GM21423 (cell line): ENCODE measurements at regions not wholly inside any gene's neighbourhood (a gene's known extent, or its start where the extent isn't known, plus 50 kb on each side); places are given as distances from the start of the nearest gene placed in this dataset.

Experiments used
- ATAC-seq: cut with Tn5 transposase; IDR thresholded peaks from one replicate; pipeline ENCODE4 v1.9.1; 2021; ENCODE audit warnings: mild to moderate bottlenecking, moderate library complexity; ENCODE audit not compliant: unreplicated experiment

DNA sequence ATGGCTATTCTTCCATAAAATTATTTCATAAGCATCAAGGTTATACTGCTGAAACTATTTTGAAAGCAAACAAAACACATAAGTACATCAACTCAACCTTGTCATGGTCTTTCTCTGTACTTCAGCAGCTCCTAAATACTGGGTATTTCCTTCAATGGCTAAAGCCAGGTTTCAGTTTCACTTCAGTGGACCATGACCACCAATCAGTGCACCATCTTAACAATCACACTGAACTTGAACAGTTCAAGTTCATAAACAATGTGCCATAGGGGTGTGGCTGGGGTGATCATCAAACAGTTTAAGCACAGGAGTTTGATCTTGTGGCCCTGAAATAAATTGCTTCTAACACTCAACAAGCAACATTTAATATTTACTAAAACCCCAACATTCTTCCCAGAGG, 124.1 kb upstream of the FIGN start:
- ATAC-seq, result no peak

- ATAC-seq, result no peak
Observed at GRCh38 chr2:163856941-163857340, 121.1 kb upstream of the FIGN start.

- ATAC-seq, result no peak
Observed at GRCh38 chr2:163852616-163853015, 116.8 kb upstream of the FIGN start.

- ATAC-seq, result no peak
Observed at GRCh38 chr2:163849756-163850435, 114.1 kb upstream of the FIGN start.

DNA sequence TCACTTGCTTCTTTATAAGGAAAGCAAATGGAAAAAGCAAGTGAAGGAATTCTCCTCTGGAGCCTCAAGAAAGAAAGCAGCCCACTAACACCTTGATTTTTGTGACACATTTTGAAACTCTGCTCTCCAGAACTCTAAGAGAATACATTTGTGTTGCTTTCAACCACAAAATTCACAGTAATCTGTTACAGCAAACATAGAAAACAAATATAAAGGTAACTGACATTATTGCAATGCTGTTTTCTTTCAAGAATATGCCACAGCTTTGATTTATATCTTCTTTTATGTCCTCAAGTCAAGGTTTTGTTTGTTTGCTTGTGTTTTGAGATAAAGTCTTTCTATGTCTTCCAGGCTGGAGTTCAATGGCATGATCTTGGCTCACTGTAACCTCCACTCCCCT, 103.1 kb upstream of the FIGN start:
- no peak for ATAC-seq

DNA sequence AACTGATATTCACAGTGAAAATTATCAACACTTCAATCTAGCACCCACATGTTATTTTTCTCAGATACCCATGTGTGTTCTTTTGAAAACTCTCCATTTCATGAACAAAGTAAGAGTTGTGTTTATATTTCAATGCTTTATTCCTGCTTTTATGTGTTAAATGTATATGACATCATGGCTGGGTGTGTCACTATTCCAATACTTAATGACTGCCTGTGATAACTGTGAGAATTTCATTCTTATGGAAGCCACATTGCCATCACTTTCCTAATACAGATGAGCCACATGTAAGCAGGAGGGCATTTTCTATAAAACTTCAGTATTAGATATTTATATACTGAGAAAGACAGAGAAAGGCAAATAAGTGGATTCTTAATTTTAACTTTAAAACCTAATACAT, 100.4 kb upstream of the FIGN start:
- ATAC-seq, result no peak

DNA sequence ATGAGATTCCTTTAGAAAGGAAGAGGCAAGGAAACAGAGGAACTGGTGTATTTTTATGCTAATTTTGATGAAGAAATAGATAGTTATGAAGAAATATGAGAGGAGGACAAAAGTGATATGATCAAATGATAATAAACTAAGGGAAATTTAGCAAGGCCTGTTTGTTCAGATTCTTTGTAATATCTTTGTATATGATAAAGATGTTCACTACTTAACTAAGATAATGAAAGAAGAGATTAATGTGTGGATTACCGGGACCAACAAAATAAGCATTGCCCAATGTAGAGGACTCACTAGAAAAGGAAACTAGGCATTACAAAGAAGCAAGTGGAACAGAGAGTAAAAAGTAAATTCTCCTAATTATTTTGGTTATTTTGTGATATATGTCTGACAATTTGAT, 99.0 kb upstream of the FIGN start:
- no peak for ATAC-seq

DNA sequence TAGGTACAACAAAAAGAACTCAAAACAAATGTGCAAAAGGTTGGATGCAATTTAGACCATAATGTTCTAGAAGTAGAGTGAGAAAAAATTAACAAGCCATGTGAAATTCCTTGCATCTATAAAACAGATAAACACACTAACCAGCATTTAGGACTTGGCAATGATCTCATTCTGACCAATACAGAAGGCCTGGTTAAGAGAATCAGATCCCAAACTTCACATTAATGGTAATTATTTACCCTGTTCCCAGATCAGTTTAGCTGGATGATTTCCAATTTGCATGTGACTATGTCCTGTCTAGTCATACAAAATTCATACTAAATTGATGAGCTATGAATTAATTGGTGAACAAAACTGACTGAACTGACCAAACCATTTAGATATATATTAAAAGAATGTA, 98.4 kb upstream of the FIGN start:
- ATAC-seq, result no peak

- no peak for ATAC-seq
Observed at GRCh38 chr2:163828771-163829170, 93.0 kb upstream of the FIGN start.

DNA sequence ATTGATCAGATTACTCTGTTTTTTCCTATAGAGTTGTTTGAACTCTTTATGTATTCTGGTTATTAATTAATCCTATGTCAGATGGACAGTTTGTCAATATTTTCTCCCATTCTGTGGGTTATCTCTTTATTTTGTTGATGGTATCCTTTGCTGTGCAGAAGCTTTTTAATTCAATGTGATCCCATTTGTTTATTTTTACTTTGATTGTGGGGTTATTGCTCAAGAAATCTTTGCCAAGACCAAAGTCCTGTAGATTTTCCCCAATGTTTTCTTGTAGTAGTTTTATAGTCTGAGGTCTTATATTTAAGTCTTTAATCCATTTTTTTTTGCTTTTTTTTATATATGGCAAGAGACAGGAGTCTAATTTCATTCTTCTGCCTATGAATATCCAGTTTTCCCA, 86.2 kb upstream of the FIGN start:
- no peak for ATAC-seq

- ATAC-seq, result no peak
Observed at GRCh38 chr2:163812926-163813520, 77.2 kb upstream of the FIGN start.

DNA sequence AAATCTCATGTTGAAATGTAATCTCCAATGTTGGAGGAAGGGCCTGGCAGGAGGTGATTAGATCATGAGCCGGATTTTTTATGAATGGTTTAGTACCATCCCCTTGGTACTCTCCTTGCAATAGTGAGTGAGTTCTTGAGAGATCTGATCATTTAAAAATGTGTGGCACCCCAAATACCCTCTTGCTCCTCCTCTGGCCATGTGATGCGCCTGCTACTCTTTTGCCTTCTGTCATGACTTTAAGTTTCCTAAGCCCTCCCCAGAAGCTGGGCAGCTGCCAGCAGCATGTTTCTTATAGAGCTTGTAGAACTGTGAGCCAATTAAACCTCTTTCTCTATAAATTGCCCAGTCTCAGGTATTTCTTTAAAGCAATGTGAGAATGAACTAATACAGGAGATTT, 72.6 kb upstream of the FIGN start:
- no peak for ATAC-seq

GRCh38 chr2:163802284-163802683, 66.5 kb upstream of the FIGN start:
- no peak for ATAC-seq

GRCh38 chr2:163801486-163801885, 65.7 kb upstream of the FIGN start:
- ATAC-seq, result no peak

DNA sequence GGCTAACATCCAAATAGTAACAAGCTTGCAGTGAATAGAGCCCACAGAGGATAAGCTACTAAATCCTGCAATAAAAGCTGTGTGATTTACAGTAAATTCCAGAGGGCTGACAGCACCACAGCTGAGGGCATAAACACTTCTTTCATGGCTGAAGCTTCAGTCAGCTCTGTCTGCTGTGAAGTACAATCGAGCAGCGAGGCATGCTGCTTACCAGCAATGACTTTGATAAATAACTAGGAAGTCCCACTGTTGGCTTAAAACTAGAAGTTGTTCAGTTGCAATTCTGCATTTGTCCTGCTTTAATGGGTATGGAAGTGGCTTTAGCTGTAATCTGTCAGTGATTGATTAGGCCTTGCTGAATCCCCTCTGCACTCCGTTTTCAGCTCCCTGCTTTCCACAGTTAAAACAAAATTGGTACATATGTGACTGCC, 65.2 kb upstream of the FIGN start:
- no peak for ATAC-seq

GRCh38 chr2:163799807-163800206, 64.0 kb upstream of the FIGN start:
- ATAC-seq, result no peak

GRCh38 chr2:163794635-163795034, 58.8 kb upstream of the FIGN start:
- ATAC-seq, result no peak
